ENCODE measurements at regions not wholly inside any gene's neighbourhood (a gene's known extent, or its start where the extent isn't known, plus 50 kb on each side); places are given as distances from the start of the nearest gene placed in this dataset.

DNA sequence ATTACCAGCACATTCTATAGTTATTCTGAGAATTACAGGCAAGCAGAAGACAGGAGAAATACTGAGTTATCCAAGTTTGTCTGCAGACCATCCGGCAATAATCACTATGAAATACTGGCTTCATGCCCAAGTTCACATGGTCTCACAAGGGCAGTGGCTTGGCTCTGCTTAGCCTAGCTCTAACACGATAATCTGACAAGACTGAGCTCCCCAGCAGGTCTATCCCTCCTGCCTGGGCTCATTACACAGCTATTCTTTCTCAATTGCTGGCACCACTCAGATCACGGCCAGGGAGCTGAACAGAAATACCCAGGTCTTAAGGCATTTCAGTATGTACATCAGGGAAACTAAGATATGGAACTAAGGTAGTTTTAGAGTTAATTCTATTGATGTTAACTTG lies 361.6 kb upstream of the PCDH20 start:
- Histone ChIP-seq H3K9me3 (no peaks in the 10 kb centered on the region), H3K4me3 (no peak overlapping the region), H3K27ac (no peak overlapping the region), H3K27me3 (no peaks in the 10 kb centered on the region), H3K4me1 (peaks cover 3% of the 10 kb centered on the region), H3K36me3 (no peaks in the 10 kb centered on the region)
- WGBS: 29% methylated on average over 3 of the region's 3 CpGs
- DNase-seq (ENCODE audit: low spot score in 2 of 2): no peak
- TF ChIP-seq, protein P1, sequence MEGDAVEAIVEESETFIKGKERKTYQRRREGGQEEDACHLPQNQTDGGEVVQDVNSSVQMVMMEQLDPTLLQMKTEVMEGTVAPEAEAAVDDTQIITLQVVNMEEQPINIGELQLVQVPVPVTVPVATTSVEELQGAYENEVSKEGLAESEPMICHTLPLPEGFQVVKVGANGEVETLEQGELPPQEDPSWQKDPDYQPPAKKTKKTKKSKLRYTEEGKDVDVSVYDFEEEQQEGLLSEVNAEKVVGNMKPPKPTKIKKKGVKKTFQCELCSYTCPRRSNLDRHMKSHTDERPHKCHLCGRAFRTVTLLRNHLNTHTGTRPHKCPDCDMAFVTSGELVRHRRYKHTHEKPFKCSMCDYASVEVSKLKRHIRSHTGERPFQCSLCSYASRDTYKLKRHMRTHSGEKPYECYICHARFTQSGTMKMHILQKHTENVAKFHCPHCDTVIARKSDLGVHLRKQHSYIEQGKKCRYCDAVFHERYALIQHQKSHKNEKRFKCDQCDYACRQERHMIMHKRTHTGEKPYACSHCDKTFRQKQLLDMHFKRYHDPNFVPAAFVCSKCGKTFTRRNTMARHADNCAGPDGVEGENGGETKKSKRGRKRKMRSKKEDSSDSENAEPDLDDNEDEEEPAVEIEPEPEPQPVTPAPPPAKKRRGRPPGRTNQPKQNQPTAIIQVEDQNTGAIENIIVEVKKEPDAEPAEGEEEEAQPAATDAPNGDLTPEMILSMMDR (IDR thresholded peaks at IDR 0.05): no peak
- no peak for TF ChIP-seq EP300 (IDR thresholded peaks at IDR 0.05)
- no peak for TF ChIP-seq POLR2AphosphoS5 (IDR thresholded peaks at IDR 0.05)
- TF ChIP-seq POLR2A (IDR thresholded peaks at IDR 0.05): no peak

DNA sequence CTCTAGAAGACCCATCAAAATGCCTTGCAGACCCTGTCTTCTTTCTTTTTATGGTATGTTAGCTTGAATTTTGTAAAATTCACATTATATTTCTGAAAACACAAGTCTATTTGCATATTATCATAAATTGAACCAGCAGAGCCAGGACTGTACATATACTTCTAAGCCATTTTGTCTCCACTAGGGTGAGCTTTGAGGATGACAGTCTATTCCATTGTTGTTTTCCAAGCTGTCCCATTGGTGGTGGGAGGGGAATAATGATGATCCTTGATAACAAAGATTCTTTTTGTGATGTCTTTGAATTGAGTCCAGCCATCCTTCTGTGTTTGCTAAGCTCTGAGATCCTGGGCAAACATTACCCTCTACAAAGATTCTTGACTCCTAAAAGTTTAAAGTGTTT lies 359.3 kb upstream of the PCDH20 start:
- no peak for DNase-seq (ENCODE audit: low spot score in 2 of 2)
- TF ChIP-seq, protein P1 (IDR thresholded peaks at IDR 0.05): no peak
- TF ChIP-seq POLR2AphosphoS5 (IDR thresholded peaks at IDR 0.05) (no peak), EP300 (IDR thresholded peaks at IDR 0.05) (no peak), POLR2A (IDR thresholded peaks at IDR 0.05) (no peak)
- Histone ChIP-seq H3K27ac (no peak overlapping the region), H3K27me3 (no peaks in the 10 kb centered on the region), H3K4me1 (peaks cover 3% of the 10 kb centered on the region), H3K36me3 (no peaks in the 10 kb centered on the region), H3K9me3 (no peaks in the 10 kb centered on the region), H3K4me3 (no peak overlapping the region)

DNA sequence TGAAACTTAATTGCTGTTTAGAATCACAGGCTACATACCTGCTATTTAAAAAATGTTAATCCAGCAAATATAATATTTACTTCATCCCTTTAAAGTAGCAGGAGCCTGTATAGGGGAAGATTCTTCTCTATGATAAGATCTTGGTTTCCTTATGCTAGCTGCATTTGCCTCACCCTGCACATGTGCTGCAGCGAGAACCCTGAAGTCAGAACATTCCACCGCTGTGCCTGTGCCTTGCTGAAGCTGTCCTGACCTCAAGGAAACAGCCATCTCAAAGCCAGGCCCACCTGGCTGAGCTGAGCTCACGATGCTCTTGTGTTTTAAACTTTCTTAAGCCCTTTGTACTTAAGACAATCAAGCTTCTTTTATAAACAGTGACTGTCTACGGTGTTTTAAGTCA lies 355.0 kb upstream of the PCDH20 start:
- DNase-seq (ENCODE audit: low spot score in 2 of 2): no peak
- TF ChIP-seq POLR2A (IDR thresholded peaks at IDR 0.05): no peak
- TF ChIP-seq, protein P1 (IDR thresholded peaks at IDR 0.05): no peak
- TF ChIP-seq EP300 (IDR thresholded peaks at IDR 0.05): no peak
- TF ChIP-seq POLR2AphosphoS5 (IDR thresholded peaks at IDR 0.05): no peak
- Histone ChIP-seq H3K36me3 (no peaks in the 10 kb centered on the region), H3K4me1 (no peaks in the 10 kb centered on the region), H3K27ac (no peak overlapping the region), H3K9me3 (peaks cover 6% of the 10 kb centered on the region), H3K27me3 (no peaks in the 10 kb centered on the region), H3K4me3 (no peak overlapping the region)
- WGBS: 58% methylated on average over 4 of the region's 4 CpGs

DNA sequence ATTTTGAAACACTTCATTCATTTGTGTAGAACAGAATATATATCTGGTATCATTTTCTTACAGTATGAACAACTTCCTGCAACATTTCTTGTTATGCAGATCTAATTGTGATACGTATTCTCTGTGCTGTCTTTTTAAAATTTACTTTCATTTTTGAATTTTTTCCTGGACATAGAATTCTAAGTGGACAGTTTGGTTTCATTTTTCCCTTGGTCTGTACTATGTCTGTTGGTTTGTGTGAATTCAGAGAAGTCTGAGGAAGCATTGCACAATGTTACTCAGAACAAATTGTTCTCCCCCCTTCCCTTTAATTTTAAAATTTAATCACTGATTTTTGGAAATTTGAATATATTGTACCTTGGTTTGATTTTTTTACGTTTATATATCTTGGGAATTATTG lies 352.5 kb upstream of the PCDH20 start:
- Histone ChIP-seq H3K36me3 (no peaks in the 10 kb centered on the region), H3K9me3 (peaks cover 6% of the 10 kb centered on the region), H3K4me1 (no peaks in the 10 kb centered on the region), H3K4me3 (no peak overlapping the region), H3K27ac (no peak overlapping the region), H3K27me3 (no peaks in the 10 kb centered on the region)
- no peak for DNase-seq (ENCODE audit: low spot score in 2 of 2)
- TF ChIP-seq EP300 (IDR thresholded peaks at IDR 0.05) (no peak), POLR2A (IDR thresholded peaks at IDR 0.05) (no peak), POLR2AphosphoS5 (IDR thresholded peaks at IDR 0.05) (no peak)
- TF ChIP-seq, protein P1 (IDR thresholded peaks at IDR 0.05): no peak
- WGBS: 80% methylated on average over 2 of the region's 2 CpGs

DNA sequence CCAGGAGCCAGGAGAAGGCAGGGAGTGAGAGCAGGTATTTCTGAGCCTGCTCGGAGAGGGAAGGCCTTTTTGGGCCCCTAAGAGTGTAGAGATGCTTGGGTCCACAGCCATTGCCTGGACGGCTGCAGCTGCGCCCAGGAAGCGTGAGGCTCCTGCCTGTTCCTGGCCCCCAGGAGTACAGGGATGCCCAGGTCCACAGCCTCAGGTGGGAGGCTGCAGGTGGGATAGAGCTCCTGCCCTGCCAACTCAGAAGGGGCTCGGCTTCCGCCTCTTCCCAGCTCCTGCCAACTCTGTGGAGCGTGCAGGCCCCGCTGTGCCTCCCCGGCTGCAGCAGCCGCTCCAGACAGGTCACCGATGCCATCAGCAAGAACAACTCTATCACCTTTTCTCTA lies 351.0 kb upstream of the PCDH20 start:
- no peak for DNase-seq (ENCODE audit: low spot score in 2 of 2)
- 90% methylated on average over 7 of the region's 11 CpGs for whole genome bisulfite sequencing
- TF ChIP-seq POLR2AphosphoS5 (IDR thresholded peaks at IDR 0.05): no peak

DNA sequence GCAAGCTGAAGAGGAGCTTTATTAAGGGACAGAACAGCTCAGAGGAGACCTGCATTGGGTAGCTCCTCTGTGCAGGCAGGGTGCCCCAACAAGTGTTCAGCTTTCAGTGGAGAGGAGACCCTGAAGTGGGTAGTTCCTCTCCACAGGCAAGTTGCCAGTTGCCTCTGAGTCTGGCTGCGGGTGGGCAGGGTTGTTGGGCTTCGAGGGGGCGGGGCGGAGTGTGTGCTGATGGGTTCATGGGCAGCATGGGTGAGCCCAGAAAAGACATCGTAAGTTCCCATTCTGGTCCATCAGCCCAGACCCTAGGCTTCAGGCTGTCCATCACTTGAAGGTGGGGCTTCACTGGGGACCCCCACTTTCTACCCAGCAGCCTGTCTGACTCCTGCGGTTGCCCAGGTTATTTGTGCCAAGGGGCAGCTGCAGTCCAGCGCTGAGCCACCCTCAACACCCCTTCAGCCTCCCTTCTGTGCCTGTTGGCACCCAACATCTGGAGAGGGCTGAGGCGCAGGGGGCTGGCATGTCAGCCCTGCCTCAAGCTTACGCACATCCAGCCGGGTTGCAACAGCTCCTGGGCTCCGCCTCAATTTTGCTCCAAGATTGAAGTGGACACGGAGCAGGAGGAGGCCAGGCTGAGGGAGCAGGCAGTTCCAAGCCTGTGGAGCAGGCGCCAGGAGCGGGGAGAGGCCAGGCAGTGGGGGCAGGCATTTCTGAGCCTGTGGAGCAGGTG lies 350.5 kb upstream of the PCDH20 start:
- DNase-seq (ENCODE audit: low spot score in 2 of 2): no peak
- H3K27ac ChIP-seq: no peak overlapping the region
- TF ChIP-seq EP300 (IDR thresholded peaks at IDR 0.05) (no peak), POLR2AphosphoS5 (IDR thresholded peaks at IDR 0.05) (no peak)
- H3K4me1 ChIP-seq: no peaks in the 10 kb centered on the region
- H3K9me3 ChIP-seq: peaks cover 6% of the 10 kb centered on the region
- no peaks in the 10 kb centered on the region for H3K36me3 ChIP-seq
- no peaks in the 10 kb centered on the region for H3K27me3 ChIP-seq
- H3K4me3 ChIP-seq: no peak overlapping the region
- 91% methylated on average over 5 of the region's 14 CpGs for WGBS

More for the DNA sequence above, 351.0 kb upstream of the PCDH20 start:
- H3K4me3 ChIP-seq: no peak overlapping the region
- peaks cover 6% of the 10 kb centered on the region for H3K9me3 ChIP-seq
- H3K36me3 ChIP-seq: no peaks in the 10 kb centered on the region
- no peak overlapping the region for H3K27ac ChIP-seq
- H3K27me3 ChIP-seq: no peaks in the 10 kb centered on the region
- no peaks in the 10 kb centered on the region for H3K4me1 ChIP-seq

Data from suprapubic skin (tissue), 4 donors.